Hematopoietic multipotent progenitor cell (in vitro differentiated cells): ENCODE measurements at regions not wholly inside any gene's neighbourhood (a gene's known extent, or its start where the extent isn't known, plus 50 kb on each side); places are given as distances from the start of the nearest gene placed in this dataset.

ENCODE experiments used
- DNase-seq, 3 donors: peaks; one replicate each; pipeline ENCODE4 v3.0.0-alpha.2; 2011 to 2015; ENCODE audit warnings: low read depth in 2 of 3, low spot score in 2 of 3

- no peak for DNase-seq
These were observed 173.3 kb upstream of the GLI2 start for GRCh38 chr2:120562218-120563005.

- no peak for DNase-seq
These were observed 172.1 kb upstream of the GLI2 start for GRCh38 chr2:120563616-120564015.

- no peak for DNase-seq
These were observed 171.2 kb upstream of the GLI2 start for GRCh38 chr2:120564213-120565094.

GRCh38 chr2:120565095-120565460 is 170.6 kb upstream of the GLI2 start:
- no peak for DNase-seq

- no peak for DNase-seq
These were observed 169.7 kb upstream of the GLI2 start for GRCh38 chr2:120565929-120566328.

- DNase-seq: no peak
These were observed 169.2 kb upstream of the GLI2 start for GRCh38 chr2:120566331-120567035.

- no peak for DNase-seq
These were observed 168.5 kb upstream of the GLI2 start for GRCh38 chr2:120567128-120567527.

GRCh38 chr2:120568089-120568974 is 167.3 kb upstream of the GLI2 start:
- no peak for DNase-seq

- no peak for DNase-seq
These were observed 166.7 kb upstream of the GLI2 start for GRCh38 chr2:120568975-120569268.

GRCh38 chr2:120570001-120570400 is 165.7 kb upstream of the GLI2 start:
- DNase-seq: no peak

GRCh38 chr2:120570546-120570945 is 165.1 kb upstream of the GLI2 start:
- no peak for DNase-seq

- no peak for DNase-seq
These were observed 164.5 kb upstream of the GLI2 start for GRCh38 chr2:120571015-120571728.

- DNase-seq: no peak
These were observed 163.4 kb upstream of the GLI2 start for GRCh38 chr2:120572226-120572625.

GRCh38 chr2:120574620-120575019 is 161.0 kb upstream of the GLI2 start:
- DNase-seq: no peak

- no peak for DNase-seq
These were observed 159.7 kb upstream of the GLI2 start for GRCh38 chr2:120575966-120576365.

- DNase-seq: no peak
These were observed 158.9 kb upstream of the GLI2 start for GRCh38 chr2:120576509-120577474.

- no peak for DNase-seq
These were observed 157.9 kb upstream of the GLI2 start for GRCh38 chr2:120577721-120578295.

- no peak for DNase-seq
These were observed 156.9 kb upstream of the GLI2 start for GRCh38 chr2:120578576-120579352.
